Pons (tissue), 1 donor: ENCODE measurements at regions not wholly inside any gene's neighbourhood (a gene's known extent, or its start where the extent isn't known, plus 50 kb on each side); places are given as distances from the start of the nearest gene placed in this dataset.
"Not testable (repeated sequence)": the region's sequence is repeated elsewhere in the genome, so short reads cannot be mapped to it uniquely, and the experiment has no call there.

Source experiments
- DNase-seq: peaks from one replicate; pipeline ENCODE4 v3.0.0-alpha.2; 2016; ENCODE audit warnings: low spot score

DNA sequence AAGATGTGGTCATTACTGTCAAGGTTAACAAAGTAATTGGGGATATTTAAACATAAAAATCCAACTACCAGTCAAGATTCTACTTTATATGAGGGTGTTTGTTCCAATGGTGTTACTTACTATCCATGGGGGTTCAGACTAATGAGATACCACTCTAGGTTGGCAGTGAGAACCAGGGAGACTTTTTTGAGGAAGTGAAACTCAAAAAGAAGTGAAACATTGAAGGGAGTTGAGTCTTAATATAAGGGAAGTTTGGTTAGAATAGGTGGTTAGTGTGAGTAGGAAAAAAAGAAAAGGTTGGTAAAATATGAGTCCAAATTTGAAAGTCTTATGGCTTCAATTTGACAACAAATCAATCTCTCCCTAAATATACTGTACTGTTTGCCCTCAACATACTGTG, 123.6 kb upstream of the ANK3 start:
- DNase-seq: no peak

DNA sequence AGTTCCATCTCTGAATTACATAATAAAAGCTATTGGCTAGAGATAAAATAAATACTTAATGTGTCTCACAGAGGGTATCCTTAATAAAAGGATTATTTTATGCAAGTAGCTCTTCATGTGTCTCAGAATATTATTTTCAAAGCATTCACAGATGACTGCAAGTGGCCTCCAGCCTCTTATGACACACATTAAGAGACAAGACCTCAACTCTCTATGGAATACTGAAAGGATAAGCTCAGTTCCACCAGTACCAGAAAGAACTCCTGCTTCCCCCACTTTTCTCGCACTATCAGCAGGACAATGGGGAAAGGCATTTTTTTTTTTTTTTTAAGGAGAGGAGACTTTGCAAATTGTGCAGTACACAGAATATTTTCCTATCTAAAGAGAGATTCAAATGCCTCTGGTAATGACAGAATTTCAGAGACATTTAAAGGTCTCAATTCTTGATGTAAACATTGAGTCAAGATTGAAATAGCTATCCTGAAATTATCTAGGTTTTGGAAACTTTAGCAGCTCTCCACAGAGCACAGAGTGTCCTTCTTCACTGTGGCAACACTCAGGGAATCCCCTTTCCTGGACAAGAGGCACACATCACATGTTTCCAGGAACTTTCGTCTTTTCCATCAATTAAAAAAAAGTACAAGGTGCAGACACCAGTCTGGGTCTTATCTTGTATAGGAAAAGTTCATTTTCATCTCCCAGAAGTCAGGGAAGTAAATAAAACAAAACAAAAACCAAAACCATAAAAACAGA, 122.0 kb upstream of the ANK3 start:
- DNase-seq: no peak

DNA sequence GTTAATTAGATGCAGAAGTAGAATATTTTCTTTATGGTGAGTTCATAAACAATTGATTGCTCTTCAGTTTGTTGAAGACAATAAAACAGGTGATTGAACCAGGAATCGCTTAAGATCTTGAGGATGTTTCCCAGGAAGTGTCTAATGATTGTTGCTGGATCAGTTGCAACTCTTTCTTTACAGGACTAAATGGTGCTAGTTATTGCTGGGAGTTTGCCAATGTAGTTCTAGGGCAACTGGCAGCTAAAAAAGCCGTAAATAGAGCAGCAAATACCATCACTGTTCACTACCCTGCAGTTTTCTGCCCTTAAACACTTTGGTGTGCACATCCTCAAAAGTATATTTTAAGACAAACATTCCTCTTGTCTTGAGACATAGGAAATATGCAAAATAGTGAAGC, 119.2 kb upstream of the ANK3 start:
- DNase-seq: peak; percentile 25

DNA sequence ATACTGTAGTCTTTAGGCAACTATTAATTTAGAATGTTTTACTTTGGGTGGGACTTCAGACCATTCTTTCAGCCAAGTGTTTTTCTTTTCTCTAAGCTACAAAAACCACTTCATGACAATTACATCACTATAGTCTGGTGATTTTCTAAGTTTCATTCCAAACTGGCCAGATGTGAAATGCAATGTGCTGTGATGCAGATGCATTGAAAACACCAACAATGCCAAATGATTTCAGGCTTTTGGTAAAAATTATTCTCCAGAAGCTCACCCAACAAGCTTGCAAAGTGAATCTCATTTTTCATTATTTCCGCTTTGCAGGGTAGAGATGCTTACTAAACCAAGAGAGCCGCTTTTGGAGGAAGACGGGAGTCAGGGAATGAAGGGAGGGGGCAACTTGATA, 118.4 kb upstream of the ANK3 start:
- peak; percentile 65 for DNase-seq

DNA sequence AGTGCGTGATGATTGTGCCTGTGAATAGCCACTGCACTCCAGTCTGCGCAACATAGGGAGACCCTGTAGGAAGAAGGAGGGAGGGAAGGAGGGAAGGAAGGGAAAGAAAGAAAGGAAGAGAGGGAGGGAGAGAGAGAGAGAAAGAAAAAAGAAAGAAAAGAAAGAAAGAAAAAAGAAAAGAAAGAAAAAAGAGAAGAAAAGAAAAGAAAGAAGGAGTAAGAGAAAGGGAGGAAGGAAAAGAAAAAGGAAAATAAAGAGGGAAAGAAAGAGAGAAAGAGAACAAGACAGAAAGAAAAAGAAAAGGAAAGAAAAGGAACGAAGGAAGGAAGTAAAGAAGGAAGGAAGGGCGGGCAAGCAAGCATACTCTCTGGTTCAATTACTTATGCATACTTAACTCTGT, 112.9 kb upstream of the ANK3 start:
- DNase-seq: no peak

DNA sequence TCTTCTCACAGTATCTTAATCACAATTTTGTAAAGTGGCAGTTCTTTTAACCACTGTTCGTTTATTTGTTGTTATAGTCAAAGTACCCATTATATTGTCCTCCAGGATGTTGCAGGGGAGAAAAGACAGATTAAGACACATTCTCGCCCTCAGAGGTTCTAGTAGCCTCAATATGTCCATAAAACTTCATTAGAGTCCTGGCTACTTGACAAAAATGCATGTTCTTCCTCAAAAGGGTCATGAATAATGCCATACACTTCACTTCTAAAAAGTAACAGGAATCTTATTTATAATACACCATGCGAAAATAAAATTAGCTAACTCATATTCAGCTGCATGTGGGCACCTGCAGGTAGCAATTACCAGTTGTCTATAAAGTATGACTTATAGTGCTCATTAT, 109.3 kb upstream of the ANK3 start:
- no peak for DNase-seq

DNA sequence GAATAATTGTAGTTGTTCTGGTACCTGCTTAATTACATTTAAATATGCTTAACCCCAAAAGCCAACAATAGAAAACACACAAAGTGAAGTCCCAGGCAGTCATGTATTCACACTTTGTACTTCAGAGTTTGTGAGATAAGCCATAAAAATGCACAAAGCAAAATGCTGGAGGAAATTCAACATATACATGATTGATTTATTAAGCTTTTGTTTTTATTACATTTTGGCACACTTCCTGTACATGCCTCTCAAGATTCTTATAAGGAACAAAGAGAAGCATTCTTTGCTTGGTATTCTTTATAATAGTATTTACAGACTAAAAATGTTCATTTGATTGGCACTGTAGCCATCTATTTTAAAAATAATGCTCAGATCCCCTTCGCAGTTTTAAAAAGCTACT, 107.7 kb upstream of the ANK3 start:
- no peak for DNase-seq

DNA sequence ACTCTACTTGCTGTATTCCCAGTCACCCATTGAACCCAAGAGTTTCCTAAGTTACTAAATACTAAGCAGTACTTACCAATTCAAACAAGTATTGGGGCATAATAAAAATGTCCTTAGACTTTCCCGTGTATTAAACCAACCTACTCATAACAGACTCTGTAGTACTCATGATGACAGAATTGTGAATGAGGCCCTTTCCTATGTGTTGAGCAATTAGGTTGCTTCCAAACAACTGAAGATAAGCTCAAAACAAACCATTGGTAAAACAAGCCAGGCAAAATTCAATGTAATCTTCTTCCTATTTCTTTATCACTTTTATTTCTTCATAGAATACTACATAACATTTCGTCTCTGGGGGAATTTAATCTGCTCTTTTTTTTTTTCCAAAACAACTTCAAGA, 106.5 kb upstream of the ANK3 start:
- no peak for DNase-seq

DNA sequence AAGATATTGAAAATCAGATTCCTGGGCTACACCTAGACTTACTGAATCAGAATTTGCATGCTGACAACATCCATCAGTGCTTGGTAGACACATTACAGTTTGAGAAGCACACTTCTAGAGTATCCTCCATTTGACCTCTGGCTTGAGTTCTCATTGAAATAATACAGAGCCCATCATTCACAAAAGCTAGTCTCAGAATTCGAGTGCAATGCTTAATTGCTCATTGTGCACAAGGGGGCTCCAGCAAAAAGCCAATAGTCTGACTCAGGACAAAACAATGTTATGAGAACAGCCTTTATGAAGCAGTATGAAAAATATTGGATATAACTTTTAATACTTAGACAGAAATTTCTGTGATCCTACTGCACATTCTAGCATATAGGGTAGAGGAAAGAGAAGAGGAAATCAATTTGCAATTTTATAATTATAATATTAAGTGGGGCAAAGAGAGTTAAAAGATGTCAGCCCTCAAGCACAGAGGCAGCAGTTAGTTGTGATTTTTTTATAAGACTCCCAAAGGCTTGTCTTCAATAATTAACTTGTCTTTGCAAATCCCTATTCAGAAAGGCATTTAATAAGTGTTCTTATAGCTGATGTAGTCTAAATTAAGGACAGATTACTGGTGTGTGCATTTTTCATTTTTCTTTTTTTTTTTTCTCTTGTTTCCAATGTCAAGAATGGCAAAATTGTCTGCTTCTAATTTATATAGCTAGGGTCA, 105.8 kb upstream of the ANK3 start:
- DNase-seq: peak; percentile 50

DNA sequence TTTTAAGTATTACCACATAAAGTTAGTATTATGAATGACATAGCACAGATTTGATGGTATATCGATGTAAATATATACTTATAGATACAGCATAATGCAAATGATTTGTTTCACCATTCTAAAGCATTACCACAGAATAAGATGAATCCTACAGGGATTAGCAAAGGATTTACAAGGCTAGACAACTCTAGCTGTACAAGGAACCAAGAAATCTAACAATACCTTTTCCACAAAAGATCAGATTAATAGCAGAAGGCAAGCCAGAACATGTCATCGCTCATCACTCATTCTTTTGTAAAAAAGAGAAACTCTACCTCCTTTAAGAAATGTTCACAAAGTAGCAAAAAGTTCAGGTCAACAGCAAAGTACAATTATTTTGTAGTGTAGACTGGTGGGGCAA, 105.1 kb upstream of the ANK3 start:
- DNase-seq: no peak

DNA sequence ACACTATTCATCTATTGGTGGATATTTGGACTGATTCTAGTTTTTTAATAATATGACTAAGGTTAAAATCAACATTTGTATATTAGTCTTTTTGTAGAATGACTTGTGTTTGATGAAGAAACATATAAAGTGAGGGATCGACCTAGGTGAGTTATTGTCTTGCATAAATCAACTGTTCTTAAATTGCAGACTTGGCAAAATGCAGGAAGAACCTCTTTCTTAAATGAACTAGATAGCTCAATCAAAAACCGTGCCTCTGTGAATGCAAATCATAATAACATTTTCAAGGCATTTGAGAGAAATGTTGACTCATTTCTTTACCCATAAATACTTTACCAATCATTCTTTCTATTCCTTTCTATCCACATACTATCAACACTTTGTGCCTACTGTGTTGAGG, 101.5 kb upstream of the ANK3 start:
- DNase-seq: no peak

DNA sequence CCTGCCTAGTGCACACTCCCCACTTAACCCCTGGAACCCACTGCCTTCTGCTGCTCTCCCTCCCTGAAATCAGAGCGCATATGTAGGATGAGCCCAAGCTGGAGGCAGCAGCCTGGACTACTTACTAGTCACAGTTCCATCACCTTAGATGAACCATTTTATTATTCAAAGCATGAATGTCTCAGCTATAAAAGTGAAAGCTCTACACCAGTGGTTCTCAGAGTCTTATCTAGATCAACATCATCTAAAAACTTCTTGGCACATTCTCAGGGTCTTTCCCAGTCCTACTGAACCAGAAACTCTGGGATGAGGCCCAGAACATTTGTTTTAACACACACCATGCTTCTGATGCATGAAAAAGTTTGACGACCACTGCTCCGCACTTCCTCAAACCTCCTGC, 100.3 kb upstream of the ANK3 start:
- DNase-seq: no peak

DNA sequence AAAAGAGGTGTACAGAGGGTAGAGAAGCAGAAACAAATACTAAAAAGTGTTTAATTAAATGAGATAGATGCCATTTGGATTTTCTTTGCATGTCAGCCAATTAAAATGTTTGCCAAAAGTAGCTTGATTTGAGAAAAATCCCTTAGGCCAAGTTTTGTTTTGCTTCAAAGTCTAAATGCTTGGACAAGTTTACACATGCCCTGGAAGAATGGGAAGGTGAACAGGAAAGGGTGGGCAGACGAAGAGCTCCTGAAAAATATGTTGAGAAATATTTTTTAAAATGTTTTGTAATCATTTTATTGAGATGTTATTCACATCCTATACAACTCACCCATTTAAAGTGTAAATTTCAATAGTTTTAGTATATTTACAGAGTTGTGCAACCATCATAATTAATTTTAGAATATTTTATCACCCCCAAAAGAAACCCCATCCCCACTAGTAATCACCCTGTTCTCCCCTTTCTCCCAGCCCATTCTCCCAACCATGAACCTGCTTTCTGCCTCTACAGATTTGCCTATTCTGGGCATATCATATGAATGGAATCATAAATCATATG, 98.5 kb upstream of the ANK3 start:
- DNase-seq: no peak

DNA sequence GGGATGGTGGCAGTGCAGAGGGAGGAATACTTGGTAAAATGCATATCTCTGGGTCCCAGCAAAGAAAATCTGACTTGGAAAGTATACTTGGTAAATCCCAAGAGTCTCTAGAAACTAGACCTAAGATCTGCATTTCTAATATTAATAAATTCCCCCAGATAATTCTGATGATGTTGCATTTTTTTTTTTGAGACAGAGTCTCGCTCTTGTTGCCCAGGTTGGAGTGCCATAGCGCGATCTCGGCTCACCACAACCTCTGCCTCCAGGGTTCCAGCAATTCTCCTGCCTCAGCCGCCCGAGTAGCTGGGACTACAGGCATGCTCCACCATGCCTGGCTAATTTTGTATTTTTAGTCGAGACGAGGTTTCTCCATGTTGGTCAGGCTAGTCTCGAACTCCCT, 97.9 kb upstream of the ANK3 start:
- no peak for DNase-seq

DNA sequence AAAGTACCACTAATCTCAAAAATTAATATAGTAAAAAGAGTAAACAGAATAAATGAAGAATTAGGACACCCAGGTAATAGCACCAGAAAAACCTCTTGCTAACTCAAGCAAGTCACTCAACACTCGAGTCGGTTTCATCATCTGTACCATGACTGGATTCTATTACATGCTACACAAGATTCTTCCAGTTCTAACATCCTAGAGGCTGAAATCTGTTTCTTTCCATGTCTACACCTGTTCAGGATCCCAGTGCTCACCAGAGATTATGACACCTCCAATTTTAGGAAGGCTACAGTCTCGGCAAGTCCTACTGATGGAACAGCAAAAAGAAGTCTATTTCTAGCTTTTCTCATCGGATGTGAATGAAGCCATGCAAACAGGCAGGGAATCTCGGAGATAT, 95.3 kb upstream of the ANK3 start:
- no peak for DNase-seq

DNA sequence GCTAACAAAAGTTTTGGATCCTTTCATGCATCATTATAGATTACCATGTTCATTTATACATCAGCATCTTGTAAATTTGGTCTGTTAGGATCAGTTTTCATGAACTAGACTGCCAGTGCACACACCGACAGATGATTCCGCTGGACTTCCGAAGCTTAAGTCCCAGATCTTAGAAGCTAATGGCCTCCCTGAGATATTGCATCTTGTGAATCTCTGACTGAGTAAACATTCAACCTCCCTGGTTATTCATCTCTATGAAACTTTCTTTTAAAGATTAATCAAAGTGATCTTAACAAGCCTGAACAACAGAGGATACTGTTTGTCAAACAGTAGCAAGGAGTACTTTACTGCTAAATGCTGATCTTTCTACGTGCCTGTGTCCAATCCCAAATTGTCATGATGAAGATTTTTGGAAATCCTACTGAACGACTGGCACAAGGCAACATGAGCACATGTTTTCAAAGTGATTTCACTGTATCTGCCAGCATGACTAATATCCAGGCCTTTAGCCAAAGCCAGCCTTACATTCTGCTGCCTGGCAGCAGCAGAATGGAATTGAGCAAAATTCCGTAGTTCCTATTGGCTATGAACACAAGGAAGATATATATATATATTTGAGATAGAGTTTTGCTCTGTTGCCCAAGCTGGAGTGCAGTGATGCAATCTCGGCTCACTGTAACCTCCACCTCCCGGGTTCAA, 91.3 kb upstream of the ANK3 start:
- DNase-seq: peak; percentile 81

DNA sequence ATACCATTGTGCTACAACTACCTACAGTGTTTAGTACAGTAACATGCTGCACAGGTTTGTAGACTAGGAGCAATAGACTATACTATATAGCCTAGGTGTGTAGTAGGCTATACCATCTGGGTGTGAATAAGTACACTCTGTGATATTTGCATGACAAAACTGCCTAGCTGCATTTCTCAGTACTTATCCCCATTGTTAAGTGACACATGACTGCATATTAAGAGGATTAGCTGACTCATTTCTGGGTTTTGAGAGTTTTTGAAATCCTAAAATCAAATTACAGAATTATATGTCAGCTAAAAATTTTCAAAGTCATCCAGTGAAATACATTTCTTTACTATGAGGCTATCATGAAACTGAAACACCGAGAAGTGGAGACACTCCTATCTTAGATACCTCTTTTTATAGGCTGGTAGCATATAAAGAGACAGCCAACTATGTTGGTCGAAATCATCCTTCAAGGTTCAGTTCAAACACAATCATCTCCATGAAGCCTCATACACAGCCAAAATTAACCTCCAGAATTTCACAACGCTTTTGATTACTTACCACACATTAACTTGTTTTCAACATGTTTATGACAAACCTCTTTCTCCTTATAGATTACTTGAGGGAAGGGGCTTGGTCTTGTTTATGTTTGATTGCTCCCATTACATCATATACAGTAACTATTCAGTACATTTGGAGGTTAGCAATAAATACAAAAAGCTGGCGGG, 89.8 kb upstream of the ANK3 start:
- DNase-seq: no peak

DNA sequence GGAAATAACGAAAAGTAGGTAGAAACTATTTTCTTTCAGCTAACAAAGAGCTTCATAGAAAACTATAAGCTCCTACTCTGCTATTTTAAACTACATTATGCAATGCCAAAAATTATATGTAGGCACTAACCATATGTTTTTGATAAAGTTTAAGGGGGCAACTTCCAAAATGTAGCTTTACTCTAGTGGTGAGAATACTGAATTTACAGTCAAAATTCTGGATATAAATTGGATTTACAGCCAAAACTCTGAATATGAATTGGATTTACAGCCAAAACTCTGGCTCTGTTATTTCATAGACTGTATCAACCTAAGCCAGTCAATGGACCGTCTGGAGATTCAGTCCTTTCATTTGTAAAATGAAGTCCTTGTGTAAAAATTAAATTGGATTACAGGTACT, 86.8 kb upstream of the ANK3 start:
- no peak for DNase-seq

DNA sequence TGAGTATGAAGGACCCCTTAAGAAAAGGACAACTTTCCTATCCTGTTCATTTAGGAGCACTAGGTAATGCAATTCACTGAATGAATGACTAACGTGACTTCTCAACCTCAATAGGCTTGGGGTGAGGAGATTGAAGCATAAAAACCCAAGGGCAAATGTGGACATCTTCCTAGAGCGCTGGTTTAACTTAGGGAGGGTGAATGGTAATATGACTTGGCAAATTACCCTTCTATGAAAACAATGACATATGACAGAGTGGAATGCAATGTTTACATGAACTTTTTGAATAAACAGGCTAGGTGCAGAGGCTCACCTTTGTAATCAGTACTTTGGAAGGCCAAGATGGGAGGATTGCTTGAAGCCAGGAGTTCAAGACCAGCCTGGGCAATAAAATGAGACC, 83.9 kb upstream of the ANK3 start:
- DNase-seq: no peak

DNA sequence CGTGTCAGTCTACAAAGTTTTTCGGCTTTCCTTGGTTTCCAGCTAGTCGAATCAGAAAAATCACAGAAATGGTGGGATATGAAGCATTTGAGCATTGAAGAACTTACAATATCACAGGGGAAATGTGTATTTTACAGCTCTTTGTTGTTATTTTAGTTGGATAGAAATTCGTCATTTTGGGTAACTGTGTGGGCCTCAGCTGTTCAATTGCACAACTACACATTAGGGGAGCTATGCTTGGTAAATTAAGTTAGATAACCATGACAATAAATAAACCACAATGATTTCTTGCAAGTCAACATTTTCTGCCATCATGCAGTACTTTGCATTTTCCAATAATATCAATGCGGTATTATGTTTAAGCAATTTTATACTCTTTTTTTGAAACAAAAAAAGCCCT, 80.4 kb upstream of the ANK3 start:
- DNase-seq: no peak

DNA sequence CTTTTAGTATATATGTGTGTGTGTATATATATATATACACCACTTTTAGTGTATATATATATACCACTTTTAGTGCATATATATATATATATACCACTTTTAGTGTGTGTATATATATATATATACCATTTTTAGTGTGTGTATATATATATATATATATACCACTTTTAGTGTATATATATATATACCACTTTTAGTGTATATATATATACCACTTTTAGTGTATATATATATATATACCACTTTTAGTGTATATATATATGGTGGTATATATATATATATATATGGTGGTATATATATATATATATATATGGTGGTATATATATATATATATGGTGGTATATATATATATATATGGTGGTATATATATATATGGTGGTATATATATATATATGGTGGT, 79.5 kb upstream of the ANK3 start:
- not testable (repeated sequence) for DNase-seq

DNA sequence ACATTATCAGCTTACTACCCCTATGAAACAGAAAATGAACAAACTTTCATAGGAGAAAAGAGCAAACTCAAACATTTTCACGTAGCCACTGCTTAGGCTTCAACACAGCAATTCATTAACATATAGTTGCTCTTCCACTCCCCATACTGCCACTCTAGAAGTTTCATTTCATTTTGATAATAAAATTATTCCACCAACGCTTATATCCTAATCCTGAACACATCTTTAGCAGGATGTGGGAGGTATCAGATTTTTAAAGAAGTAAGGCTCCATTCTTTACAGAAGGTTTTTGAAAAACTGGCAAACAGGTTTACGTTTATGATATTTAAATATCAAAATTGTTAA, 77.5 kb upstream of the ANK3 start:
- no peak for DNase-seq
